ENCODE measurements at regions not wholly inside any gene's neighbourhood (a gene's known extent, or its start where the extent isn't known, plus 50 kb on each side); places are given as distances from the start of the nearest gene placed in this dataset.

DNA sequence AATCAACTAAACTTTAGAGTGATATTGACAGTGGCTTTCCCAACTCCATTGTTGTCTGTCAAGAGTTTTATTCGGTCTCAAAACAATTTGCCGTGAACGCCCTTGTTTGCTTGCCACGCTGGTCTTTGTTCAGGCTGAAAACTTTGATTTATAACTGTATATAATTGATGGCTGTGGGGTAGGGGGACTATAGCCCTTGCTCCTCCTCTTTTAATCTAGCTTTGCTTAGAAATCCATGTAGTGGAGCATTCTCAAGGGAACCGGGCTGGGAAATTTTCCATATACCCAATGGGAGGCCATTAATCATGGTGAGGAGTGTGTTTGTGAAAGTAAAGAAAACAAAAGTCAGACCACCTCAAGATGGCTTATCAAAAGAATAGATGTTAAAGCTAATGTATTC, 339.8 kb upstream of the RARB start:
- Mint-ChIP-seq H3K4me3 (no peak overlapping the region), H3K4me1 (peaks cover 36% of the 10 kb centered on the region), H3K9me3 (no peaks in the 10 kb centered on the region; the same call in 2 of the 3 replicates), H3K27me3 (ENCODE audit: insufficient read depth, low read depth, poor library complexity) (peaks cover 2% of the 10 kb centered on the region), H3K36me3 (ENCODE audit: low read depth) (no peaks in the 10 kb centered on the region), H3K27ac (peak overlapping the region; percentile 49; the same call in 1 of the 2 replicates)
- ATAC-seq (no peak), DNase-seq (ENCODE audit: low spot score) (no peak)
- H3K4me3 ChIP-seq, result no peak overlapping the region
- no peaks in the 10 kb centered on the region for H3K27me3 ChIP-seq (ENCODE audit: insufficient read depth)
- no peaks in the 10 kb centered on the region for H4K20me1 ChIP-seq (replicated peaks; ENCODE audit: insufficient read depth)
- no peak for TF ChIP-seq NANOG (IDR thresholded peaks at IDR 0.05; ENCODE audit: borderline replicate concordance)
- TF ChIP-seq EZH2phosphoT487 (IDR thresholded peaks at IDR 0.05; ENCODE audit: unreplicated experiment), result no peak
- no peak for TF ChIP-seq CREB1 (CRISPR knock-in tag; IDR thresholded peaks at IDR 0.05; ENCODE audit: low read depth)
- no peak for TF ChIP-seq JUNB (IDR thresholded peaks at IDR 0.05; ENCODE audit: unreplicated experiment)
- no peak for TF ChIP-seq STAT1 (IDR thresholded peaks at IDR 0.05; ENCODE audit: unreplicated experiment)
- TF ChIP-seq POLR2AphosphoS5 (IDR thresholded peaks at IDR 0.05; ENCODE audit: low read depth), result no peak
- TF ChIP-seq, protein P1, sequence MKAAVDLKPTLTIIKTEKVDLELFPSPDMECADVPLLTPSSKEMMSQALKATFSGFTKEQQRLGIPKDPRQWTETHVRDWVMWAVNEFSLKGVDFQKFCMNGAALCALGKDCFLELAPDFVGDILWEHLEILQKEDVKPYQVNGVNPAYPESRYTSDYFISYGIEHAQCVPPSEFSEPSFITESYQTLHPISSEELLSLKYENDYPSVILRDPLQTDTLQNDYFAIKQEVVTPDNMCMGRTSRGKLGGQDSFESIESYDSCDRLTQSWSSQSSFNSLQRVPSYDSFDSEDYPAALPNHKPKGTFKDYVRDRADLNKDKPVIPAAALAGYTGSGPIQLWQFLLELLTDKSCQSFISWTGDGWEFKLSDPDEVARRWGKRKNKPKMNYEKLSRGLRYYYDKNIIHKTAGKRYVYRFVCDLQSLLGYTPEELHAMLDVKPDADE (IDR thresholded peaks at IDR 0.05), result no peak
- TF ChIP-seq, protein P2, sequence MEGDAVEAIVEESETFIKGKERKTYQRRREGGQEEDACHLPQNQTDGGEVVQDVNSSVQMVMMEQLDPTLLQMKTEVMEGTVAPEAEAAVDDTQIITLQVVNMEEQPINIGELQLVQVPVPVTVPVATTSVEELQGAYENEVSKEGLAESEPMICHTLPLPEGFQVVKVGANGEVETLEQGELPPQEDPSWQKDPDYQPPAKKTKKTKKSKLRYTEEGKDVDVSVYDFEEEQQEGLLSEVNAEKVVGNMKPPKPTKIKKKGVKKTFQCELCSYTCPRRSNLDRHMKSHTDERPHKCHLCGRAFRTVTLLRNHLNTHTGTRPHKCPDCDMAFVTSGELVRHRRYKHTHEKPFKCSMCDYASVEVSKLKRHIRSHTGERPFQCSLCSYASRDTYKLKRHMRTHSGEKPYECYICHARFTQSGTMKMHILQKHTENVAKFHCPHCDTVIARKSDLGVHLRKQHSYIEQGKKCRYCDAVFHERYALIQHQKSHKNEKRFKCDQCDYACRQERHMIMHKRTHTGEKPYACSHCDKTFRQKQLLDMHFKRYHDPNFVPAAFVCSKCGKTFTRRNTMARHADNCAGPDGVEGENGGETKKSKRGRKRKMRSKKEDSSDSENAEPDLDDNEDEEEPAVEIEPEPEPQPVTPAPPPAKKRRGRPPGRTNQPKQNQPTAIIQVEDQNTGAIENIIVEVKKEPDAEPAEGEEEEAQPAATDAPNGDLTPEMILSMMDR (conservative IDR thresholded peaks at IDR 0.05; ENCODE audit: low read depth in 2 of 2), result no peak
- TF ChIP-seq, protein P3, sequence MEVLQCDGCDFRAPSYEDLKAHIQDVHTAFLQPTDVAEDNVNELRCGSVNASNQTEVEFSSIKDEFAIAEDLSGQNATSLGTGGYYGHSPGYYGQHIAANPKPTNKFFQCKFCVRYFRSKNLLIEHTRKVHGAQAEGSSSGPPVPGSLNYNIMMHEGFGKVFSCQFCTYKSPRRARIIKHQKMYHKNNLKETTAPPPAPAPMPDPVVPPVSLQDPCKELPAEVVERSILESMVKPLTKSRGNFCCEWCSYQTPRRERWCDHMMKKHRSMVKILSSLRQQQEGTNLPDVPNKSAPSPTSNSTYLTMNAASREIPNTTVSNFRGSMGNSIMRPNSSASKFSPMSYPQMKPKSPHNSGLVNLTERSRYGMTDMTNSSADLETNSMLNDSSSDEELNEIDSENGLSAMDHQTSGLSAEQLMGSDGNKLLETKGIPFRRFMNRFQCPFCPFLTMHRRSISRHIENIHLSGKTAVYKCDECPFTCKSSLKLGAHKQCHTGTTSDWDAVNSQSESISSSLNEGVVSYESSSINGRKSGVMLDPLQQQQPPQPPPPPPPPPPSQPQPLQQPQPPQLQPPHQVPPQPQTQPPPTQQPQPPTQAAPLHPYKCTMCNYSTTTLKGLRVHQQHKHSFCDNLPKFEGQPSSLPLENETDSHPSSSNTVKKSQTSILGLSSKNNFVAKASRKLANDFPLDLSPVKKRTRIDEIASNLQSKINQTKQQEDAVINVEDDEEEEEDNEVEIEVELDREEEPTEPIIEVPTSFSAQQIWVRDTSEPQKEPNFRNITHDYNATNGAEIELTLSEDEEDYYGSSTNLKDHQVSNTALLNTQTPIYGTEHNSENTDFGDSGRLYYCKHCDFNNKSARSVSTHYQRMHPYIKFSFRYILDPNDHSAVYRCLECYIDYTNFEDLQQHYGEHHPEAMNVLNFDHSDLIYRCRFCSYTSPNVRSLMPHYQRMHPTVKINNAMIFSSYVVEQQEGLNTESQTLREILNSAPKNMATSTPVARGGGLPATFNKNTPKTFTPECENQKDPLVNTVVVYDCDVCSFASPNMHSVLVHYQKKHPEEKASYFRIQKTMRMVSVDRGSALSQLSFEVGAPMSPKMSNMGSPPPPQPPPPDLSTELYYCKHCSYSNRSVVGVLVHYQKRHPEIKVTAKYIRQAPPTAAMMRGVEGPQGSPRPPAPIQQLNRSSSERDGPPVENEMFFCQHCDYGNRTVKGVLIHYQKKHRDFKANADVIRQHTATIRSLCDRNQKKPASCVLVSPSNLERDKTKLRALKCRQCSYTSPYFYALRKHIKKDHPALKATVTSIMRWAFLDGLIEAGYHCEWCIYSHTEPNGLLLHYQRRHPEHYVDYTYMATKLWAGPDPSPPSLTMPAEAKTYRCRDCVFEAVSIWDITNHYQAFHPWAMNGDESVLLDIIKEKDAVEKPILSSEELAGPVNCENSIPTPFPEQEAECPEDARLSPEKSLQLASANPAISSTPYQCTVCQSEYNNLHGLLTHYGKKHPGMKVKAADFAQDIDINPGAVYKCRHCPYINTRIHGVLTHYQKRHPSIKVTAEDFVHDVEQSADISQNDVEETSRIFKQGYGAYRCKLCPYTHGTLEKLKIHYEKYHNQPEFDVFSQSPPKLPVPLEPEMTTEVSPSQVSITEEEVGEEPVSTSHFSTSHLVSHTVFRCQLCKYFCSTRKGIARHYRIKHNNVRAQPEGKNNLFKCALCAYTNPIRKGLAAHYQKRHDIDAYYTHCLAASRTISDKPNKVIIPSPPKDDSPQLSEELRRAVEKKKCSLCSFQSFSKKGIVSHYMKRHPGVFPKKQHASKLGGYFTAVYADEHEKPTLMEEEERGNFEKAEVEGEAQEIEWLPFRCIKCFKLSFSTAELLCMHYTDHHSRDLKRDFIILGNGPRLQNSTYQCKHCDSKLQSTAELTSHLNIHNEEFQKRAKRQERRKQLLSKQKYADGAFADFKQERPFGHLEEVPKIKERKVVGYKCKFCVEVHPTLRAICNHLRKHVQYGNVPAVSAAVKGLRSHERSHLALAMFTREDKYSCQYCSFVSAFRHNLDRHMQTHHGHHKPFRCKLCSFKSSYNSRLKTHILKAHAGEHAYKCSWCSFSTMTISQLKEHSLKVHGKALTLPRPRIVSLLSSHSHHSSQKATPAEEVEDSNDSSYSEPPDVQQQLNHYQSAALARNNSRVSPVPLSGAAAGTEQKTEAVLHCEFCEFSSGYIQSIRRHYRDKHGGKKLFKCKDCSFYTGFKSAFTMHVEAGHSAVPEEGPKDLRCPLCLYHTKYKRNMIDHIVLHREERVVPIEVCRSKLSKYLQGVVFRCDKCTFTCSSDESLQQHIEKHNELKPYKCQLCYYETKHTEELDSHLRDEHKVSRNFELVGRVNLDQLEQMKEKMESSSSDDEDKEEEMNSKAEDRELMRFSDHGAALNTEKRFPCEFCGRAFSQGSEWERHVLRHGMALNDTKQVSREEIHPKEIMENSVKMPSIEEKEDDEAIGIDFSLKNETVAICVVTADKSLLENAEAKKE (CRISPR knock-in tag; IDR thresholded peaks at IDR 0.05), result no peak
- TF ChIP-seq ZNF331 (CRISPR knock-in tag; IDR thresholded peaks at IDR 0.05; ENCODE audit: low read depth), result no peak
- no peak for TF ChIP-seq ZNF114 (CRISPR knock-in tag; IDR thresholded peaks at IDR 0.05)
- TF ChIP-seq REST (IDR thresholded peaks at IDR 0.05; ENCODE audit: unreplicated experiment), result no peak
- no peak for TF ChIP-seq EZH2 (IDR thresholded peaks at IDR 0.05; ENCODE audit: low read depth, unreplicated experiment)
- H3F3A ChIP-seq (replicated peaks; ENCODE audit: low read depth), result no peaks in the 10 kb centered on the region
- no peaks in the 10 kb centered on the region for H3K79me2 ChIP-seq (replicated peaks; ENCODE audit: insufficient read depth)
- H3K9me2 ChIP-seq (ENCODE audit: insufficient read depth), result no peaks in the 10 kb centered on the region
- H3K4me2 ChIP-seq, result no peak overlapping the region
- H3K36me3 ChIP-seq (ENCODE audit: insufficient read depth), result no peaks in the 10 kb centered on the region
- no peak overlapping the region for H3K27ac ChIP-seq (ENCODE audit: low read depth)
- peaks cover 40% of the 10 kb centered on the region for H3K4me1 ChIP-seq (ENCODE audit: insufficient read depth)
- H2AFZ ChIP-seq, result peak overlapping the region; percentile 53; the same call in 1 of the 2 replicates
